K562 (cell line): ENCODE measurements at regions not wholly inside any gene's neighbourhood (a gene's known extent, or its start where the extent isn't known, plus 50 kb on each side); places are given as distances from the start of the nearest gene placed in this dataset.

Experiments
- CGGBP1 ChIP-seq: fragments of 250-450 bp; sonication (Bioruptor Pico); IDR thresholded peaks from 2 replicates; pipeline ENCODE4 v1.9.0; 2021; ENCODE audit warnings: mild to moderate bottlenecking
- JUND ChIP-seq, 2 experiments: IDR thresholded peaks; 2 replicates in 1 of 2; 3 replicates in 1 of 2; pipeline ENCODE4 v1.6.1; 2011; ENCODE audit warnings: borderline replicate concordance in 2 of 2, low read depth in 2 of 2, low read length in 2 of 2, improper control_type of control experiment in 1 of 2, missing biosample characterization in 1 of 2, missing genetic modification characterization in 1 of 2, missing genetic modification reagents in 1 of 2
- MEF2D ChIP-seq: conservative IDR thresholded peaks from 2 replicates; pipeline ENCODE4 v1.6.1; 2016; ENCODE audit warnings: low read depth, missing genetic modification characterization, missing compliant biosample characterization
- ZNF398 ChIP-seq: fragments of 250-450 bp; sonication (Bioruptor Pico); IDR thresholded peaks from 2 replicates; pipeline ENCODE4 v1.8.0; 2021; ENCODE audit warnings: moderate library complexity, mild to moderate bottlenecking, inconsistent platforms
- TF ChIP-seq, protein P1 (sequence below): fragments of 450-650 bp; IDR thresholded peaks from 2 replicates; pipeline ENCODE4 v1.6.1; 2017; ENCODE audit warnings: antibody characterized with exemption, mild to moderate bottlenecking
- TF ChIP-seq, protein P2 (sequence below): fragments of 250-450 bp; sonication (Bioruptor Pico); IDR thresholded peaks from 2 replicates; pipeline ENCODE4 v1.4.0; 2020

DNA sequence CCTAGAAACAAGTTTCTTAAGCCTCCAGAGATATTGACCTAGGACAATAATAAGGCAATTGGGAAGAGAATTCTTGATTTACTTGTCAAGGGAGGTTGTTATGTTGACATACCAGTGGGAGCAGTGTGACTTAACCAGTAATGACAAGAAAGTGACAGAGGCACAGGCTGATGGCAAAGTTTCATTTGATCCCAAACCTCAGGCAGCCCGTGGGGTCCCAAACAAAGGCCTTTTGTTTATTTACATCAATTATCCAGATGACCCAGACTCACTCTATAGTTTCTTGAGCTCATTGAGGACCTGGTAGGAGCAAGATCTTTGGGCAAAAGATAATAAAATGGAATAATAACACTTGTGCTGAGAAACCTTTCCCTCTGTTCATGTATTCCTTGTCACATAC, 336.8 kb downstream of the ARL6IP6 start (continued):
- TF ChIP-seq, protein P1, sequence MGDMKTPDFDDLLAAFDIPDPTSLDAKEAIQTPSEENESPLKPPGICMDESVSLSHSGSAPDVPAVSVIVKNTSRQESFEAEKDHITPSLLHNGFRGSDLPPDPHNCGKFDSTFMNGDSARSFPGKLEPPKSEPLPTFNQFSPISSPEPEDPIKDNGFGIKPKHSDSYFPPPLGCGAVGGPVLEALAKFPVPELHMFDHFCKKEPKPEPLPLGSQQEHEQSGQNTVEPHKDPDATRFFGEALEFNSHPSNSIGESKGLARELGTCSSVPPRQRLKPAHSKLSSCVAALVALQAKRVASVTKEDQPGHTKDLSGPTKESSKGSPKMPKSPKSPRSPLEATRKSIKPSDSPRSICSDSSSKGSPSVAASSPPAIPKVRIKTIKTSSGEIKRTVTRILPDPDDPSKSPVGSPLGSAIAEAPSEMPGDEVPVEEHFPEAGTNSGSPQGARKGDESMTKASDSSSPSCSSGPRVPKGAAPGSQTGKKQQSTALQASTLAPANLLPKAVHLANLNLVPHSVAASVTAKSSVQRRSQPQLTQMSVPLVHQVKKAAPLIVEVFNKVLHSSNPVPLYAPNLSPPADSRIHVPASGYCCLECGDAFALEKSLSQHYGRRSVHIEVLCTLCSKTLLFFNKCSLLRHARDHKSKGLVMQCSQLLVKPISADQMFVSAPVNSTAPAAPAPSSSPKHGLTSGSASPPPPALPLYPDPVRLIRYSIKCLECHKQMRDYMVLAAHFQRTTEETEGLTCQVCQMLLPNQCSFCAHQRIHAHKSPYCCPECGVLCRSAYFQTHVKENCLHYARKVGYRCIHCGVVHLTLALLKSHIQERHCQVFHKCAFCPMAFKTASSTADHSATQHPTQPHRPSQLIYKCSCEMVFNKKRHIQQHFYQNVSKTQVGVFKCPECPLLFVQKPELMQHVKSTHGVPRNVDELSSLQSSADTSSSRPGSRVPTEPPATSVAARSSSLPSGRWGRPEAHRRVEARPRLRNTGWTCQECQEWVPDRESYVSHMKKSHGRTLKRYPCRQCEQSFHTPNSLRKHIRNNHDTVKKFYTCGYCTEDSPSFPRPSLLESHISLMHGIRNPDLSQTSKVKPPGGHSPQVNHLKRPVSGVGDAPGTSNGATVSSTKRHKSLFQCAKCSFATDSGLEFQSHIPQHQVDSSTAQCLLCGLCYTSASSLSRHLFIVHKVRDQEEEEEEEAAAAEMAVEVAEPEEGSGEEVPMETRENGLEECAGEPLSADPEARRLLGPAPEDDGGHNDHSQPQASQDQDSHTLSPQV, result no peak
- TF ChIP-seq MEF2D (tag) (no peak), ZNF398 (CRISPR knock-in tag) (no peak), CGGBP1 (CRISPR knock-in tag) (no peak), JUND (IDR thresholded peaks at IDR 0.05; ENCODE audit: borderline replicate concordance, low read depth, low read length) (no peak), JUND (tag; IDR thresholded peaks at IDR 0.05; ENCODE audit: borderline replicate concordance, low read depth, low read length) (no peak)
- TF ChIP-seq, protein P2, sequence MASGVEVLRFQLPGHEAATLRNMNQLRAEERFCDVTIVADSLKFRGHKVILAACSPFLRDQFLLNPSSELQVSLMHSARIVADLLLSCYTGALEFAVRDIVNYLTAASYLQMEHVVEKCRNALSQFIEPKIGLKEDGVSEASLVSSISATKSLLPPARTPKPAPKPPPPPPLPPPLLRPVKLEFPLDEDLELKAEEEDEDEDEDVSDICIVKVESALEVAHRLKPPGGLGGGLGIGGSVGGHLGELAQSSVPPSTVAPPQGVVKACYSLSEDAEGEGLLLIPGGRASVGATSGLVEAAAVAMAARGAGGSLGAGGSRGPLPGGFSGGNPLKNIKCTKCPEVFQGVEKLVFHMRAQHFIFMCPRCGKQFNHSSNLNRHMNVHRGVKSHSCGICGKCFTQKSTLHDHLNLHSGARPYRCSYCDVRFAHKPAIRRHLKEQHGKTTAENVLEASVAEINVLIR (CRISPR knock-in tag), result no peak
